Left ventricle myocardium inferior (tissue), 1 donor: ENCODE measurements at regions not wholly inside any gene's neighbourhood (a gene's known extent, or its start where the extent isn't known, plus 50 kb on each side); places are given as distances from the start of the nearest gene placed in this dataset.

Source experiments
- DNase-seq: peaks from one replicate; pipeline ENCODE4 v3.0.0-alpha.2; 2020
- H3K27ac ChIP-seq: fragments of 200-600 bp; replicated peaks from 2 replicates; pipeline ENCODE4 v1.8.0; 2021
- H3K27me3 ChIP-seq: fragments of 200-600 bp; 2 replicates; pipeline ENCODE4 v1.8.0; 2021; ENCODE audit warnings: low read depth
- H3K36me3 ChIP-seq: fragments of 200-600 bp; 2 replicates; pipeline ENCODE4 v1.8.0; 2021
- H3K4me1 ChIP-seq: fragments of 200-600 bp; 2 replicates; pipeline ENCODE4 v1.8.0; 2021
- H3K4me3 ChIP-seq: fragments of 200-600 bp; 2 replicates; pipeline ENCODE4 v1.8.0; 2021; ENCODE audit warnings: mild to moderate bottlenecking, moderate library complexity
- H3K9me3 ChIP-seq: fragments of 200-600 bp; replicated peaks from 2 replicates; pipeline ENCODE4 v1.8.0; 2021
- CTCF ChIP-seq: fragments of 200-600 bp; IDR thresholded peaks from 2 replicates; pipeline ENCODE4 v1.8.0; 2021; ENCODE audit warnings: antibody characterized with exemption, mild to moderate bottlenecking, borderline replicate concordance
- intact Hi-C: fragments of 100-400 bp; cut with micrococcal nuclease; formaldehyde crosslinking; loops from one replicate; pipeline ENCODE4 v1.11.0; 2022
- donor health status: DM: no; HTN: yes; CAD: no; lungs with severe emphysema.

DNA sequence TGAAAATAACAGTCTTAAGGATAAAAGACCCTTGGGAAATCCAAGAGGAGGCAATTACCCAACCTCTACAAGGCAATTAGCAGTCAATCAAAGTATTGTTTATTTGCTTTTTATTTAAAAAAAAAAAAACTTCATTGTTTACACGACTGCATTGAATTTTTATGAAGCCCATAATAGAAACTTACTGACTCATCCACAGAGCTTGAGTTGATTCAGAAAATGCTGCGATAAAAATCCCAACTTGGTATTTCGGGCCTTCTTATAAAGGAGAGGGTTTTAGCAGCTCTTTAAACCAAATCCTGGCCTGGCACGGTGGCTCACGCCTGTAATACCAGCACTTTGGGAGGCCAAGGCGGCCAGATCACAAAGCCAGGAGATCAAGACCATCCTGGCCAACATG, 69.2 kb upstream of the PALS2 start:
- no peaks in the 10 kb centered on the region for H3K36me3 ChIP-seq
- H3K27me3 ChIP-seq, result no peaks in the 10 kb centered on the region
- intact Hi-C loops, result no loop called here
- TF ChIP-seq CTCF, result no peak
- H3K4me3 ChIP-seq, result no peak overlapping the region
- DNase-seq, result no peak
- no peaks in the 10 kb centered on the region for H3K4me1 ChIP-seq
- H3K9me3 ChIP-seq, result no peaks in the 10 kb centered on the region
- H3K27ac ChIP-seq, result no peak overlapping the region

GRCh38 chr7:24504836-24505235, 68.4 kb upstream of the PALS2 start:
- no peaks in the 10 kb centered on the region for H3K27me3 ChIP-seq
- no peak overlapping the region for H3K27ac ChIP-seq
- no peak for DNase-seq
- TF ChIP-seq CTCF, result no peak
- H3K4me1 ChIP-seq, result no peaks in the 10 kb centered on the region
- no peak overlapping the region for H3K4me3 ChIP-seq
- intact Hi-C loops, result no loop called here
- H3K36me3 ChIP-seq, result no peaks in the 10 kb centered on the region
- H3K9me3 ChIP-seq, result no peaks in the 10 kb centered on the region

GRCh38 chr7:24505968-24506367, 67.3 kb upstream of the PALS2 start:
- Histone ChIP-seq H3K27me3 (no peaks in the 10 kb centered on the region), H3K27ac (no peak overlapping the region), H3K4me3 (no peak overlapping the region), H3K4me1 (no peaks in the 10 kb centered on the region), H3K36me3 (no peaks in the 10 kb centered on the region), H3K9me3 (no peaks in the 10 kb centered on the region)
- intact Hi-C loops, result no loop called here
- TF ChIP-seq CTCF, result no peak
- DNase-seq, result no peak

DNA sequence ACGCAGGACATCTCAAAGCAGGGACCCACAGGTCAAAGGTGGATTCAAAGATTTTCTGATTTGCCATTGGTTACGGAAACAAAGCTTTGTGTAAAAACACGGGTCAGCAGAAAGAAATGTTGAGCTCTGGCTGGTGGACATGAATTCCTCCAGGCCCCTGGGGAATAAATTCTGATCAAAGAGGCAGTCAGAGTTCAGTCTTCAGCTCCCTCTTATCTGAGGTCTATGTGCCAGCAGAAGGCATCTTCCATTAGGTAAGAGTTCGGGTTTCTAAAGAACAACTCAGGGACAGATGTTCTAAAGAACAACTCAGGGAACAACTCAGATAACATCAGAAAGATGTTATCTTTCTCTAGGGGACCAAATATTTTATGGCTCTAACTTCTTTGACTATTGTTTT, 64.9 kb upstream of the PALS2 start:
- intact Hi-C loops, result no loop called here
- no peak for TF ChIP-seq CTCF
- Histone ChIP-seq H3K4me3 (no peak overlapping the region), H3K27ac (no peak overlapping the region), H3K27me3 (no peaks in the 10 kb centered on the region), H3K36me3 (no peaks in the 10 kb centered on the region), H3K9me3 (no peaks in the 10 kb centered on the region), H3K4me1 (no peaks in the 10 kb centered on the region)
- no peak for DNase-seq

- H3K9me3 ChIP-seq, result peaks cover 4% of the 10 kb centered on the region
- intact Hi-C loops, result no loop called here
- no peak for TF ChIP-seq CTCF
- no peaks in the 10 kb centered on the region for H3K36me3 ChIP-seq
- H3K27me3 ChIP-seq, result no peaks in the 10 kb centered on the region
- no peak overlapping the region for H3K27ac ChIP-seq
- no peaks in the 10 kb centered on the region for H3K4me1 ChIP-seq
- no peak overlapping the region for H3K4me3 ChIP-seq
- DNase-seq, result no peak
Observed at GRCh38 chr7:24510759-24511158, 62.5 kb upstream of the PALS2 start.

DNA sequence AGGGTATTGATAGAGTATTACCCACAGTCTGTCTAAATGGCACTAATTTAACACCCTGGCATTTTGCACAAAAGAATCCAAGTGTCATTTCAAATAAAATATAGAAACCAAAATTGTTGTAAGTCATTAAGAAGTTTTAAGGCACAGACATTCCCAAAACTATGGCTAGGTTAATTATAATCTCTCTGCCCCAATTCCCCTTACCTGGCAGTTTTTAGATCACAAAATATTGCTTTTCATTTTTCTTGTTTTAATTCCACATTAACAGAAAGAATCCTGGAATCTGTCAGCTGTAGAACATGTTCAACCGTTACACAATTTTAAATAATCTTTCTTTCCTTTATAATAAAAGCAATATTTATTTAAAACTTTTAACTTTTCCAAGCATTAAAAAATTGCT, 56.1 kb upstream of the PALS2 start:
- H3K4me3 ChIP-seq, result no peak overlapping the region
- no peaks in the 10 kb centered on the region for H3K4me1 ChIP-seq
- DNase-seq, result no peak
- intact Hi-C loops, result no loop called here
- H3K36me3 ChIP-seq, result no peaks in the 10 kb centered on the region
- peaks cover 11% of the 10 kb centered on the region for H3K27me3 ChIP-seq
- peaks cover 6% of the 10 kb centered on the region for H3K9me3 ChIP-seq
- TF ChIP-seq CTCF, result no peak
- H3K27ac ChIP-seq, result no peak overlapping the region
